ENCODE measurements at regions not wholly inside any gene's neighbourhood (a gene's known extent, or its start where the extent isn't known, plus 50 kb on each side); places are given as distances from the start of the nearest gene placed in this dataset.

GRCh38 chrY:19644889-19645638, 99.5 kb downstream of the KDM5D start:
- DNase-seq (ENCODE audit: low spot score), result no peak
- TF ChIP-seq CTCF (IDR thresholded peaks at IDR 0.05; ENCODE audit: extremely low read depth, missing control alignments), result no peak

GRCh38 chrY:19637651-19638347, 106.7 kb downstream of the KDM5D start:
- TF ChIP-seq CTCF (IDR thresholded peaks at IDR 0.05; ENCODE audit: extremely low read depth, missing control alignments), result no peak
- DNase-seq (ENCODE audit: low spot score), result no peak

- no peak for TF ChIP-seq CTCF (IDR thresholded peaks at IDR 0.05; ENCODE audit: extremely low read depth, missing control alignments)
- no peak for DNase-seq (ENCODE audit: low spot score)
Observed at GRCh38 chrY:19628926-19629325, 115.6 kb downstream of the KDM5D start.

GRCh38 chrY:19622392-19622791, 122.1 kb downstream of the KDM5D start:
- no peak for DNase-seq (ENCODE audit: low spot score)
- no peak for TF ChIP-seq CTCF (IDR thresholded peaks at IDR 0.05; ENCODE audit: extremely low read depth, missing control alignments)

GRCh38 chrY:19621756-19622155, 122.8 kb downstream of the KDM5D start:
- no peak for TF ChIP-seq CTCF (IDR thresholded peaks at IDR 0.05; ENCODE audit: extremely low read depth, missing control alignments)
- no peak for DNase-seq (ENCODE audit: low spot score)

- no peak for TF ChIP-seq CTCF (IDR thresholded peaks at IDR 0.05; ENCODE audit: extremely low read depth, missing control alignments)
- DNase-seq (ENCODE audit: low spot score), result no peak
Observed at GRCh38 chrY:19601113-19601512, 143.4 kb downstream of the KDM5D start.

GRCh38 chrY:19600711-19601110, 143.8 kb downstream of the KDM5D start:
- no peak for TF ChIP-seq CTCF (IDR thresholded peaks at IDR 0.05; ENCODE audit: extremely low read depth, missing control alignments)
- no peak for DNase-seq (ENCODE audit: low spot score)

Measured in GM20000 (cell line).